ENCODE measurements at regions not wholly inside any gene's neighbourhood (a gene's known extent, or its start where the extent isn't known, plus 50 kb on each side); places are given as distances from the start of the nearest gene placed in this dataset.

DNA sequence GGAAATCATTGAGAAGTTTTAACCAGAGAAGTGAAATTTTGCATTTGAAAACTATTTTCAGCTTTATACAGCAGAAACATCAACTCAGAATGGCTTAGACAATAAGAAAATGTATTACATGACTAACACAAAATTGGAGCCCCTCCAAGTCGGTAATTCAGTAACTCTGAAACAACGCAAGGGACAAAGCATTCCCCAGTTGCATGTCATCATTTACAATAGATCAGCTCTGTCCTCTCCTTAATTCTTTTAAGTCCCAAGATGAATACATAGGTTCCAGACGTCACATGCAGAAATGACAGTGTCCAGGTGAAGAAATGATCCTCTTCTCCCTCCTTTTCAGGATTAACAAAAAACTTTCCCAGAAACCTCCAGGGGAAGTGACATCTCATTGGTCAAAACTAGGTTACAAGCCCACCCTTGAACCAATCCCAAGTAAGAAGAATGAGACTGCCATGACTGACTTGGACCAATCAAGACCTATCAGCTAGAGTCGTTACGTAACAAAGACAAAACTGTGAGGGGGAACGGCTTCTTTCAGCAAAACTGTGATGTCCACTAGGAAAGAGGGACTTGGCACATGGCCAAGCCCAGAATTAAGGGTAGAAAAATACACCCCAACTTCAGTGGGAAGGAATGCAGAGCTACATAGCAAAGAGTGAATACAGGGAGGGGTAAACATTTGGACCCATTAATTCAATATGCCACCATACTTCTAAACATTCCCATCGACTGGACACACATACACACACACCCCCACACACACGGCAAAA lies 114.3 kb upstream of the PRNP start:
- Histone ChIP-seq H3K36me3 (ENCODE audit: control insufficient read depth in 2 of 2, extremely low read depth in 1 of 2, insufficient read depth in 2 of 2, low read length in 2 of 2) (no peaks in the 10 kb centered on the region), H3K27ac (ENCODE audit: insufficient read depth, low read depth, low read length) (no peak overlapping the region), H3K9me1 (replicated peaks; ENCODE audit: control insufficient read depth, extremely low read depth, insufficient read depth, low read length) (no peaks in the 10 kb centered on the region), H3K9ac (replicated peaks; ENCODE audit: extremely low read depth, insufficient read depth, low read length) (no peak overlapping the region), H2AFZ (ENCODE audit: low read depth, low read length) (no peak overlapping the region), H3K4me3 (replicated peaks in 1 of 3; ENCODE audit: insufficient read depth in 1 of 3, low read depth in 1 of 3, low read length in 3 of 3) (no peak overlapping the region), H4K20me1 (replicated peaks; ENCODE audit: control insufficient read depth, extremely low read depth, insufficient read depth, low read length) (no peaks in the 10 kb centered on the region), H3K4me2 (ENCODE audit: insufficient read depth, low read length) (no peak overlapping the region), H3K27me3 (ENCODE audit: control insufficient read depth in 2 of 2, insufficient read depth in 2 of 2, low read length in 2 of 2) (peaks cover 6 to 14% of the 10 kb centered on the region in 2 experiments), H3K79me2 (ENCODE audit: control insufficient read depth, insufficient read depth, low read length) (no peaks in the 10 kb centered on the region), H3K9me3 (replicated peaks; ENCODE audit: control insufficient read depth, insufficient read depth, low read length) (no peaks in the 10 kb centered on the region), H3K4me1 (ENCODE audit: control insufficient read depth, extremely low read depth, insufficient read depth, low read length) (no peaks in the 10 kb centered on the region)
- no peak for FAIRE-seq
- ChIA-PET CTCF (no interaction called here), POLR2A (no interaction called here)
- TF ChIP-seq, protein P1, sequence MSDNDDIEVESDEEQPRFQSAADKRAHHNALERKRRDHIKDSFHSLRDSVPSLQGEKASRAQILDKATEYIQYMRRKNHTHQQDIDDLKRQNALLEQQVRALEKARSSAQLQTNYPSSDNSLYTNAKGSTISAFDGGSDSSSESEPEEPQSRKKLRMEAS (IDR thresholded peaks at IDR 0.05; ENCODE audit: insufficient read depth, insufficient read length) = no peak
- TF ChIP-seq GATA2 (IDR thresholded peaks at IDR 0.05; ENCODE audit: insufficient read depth, insufficient read length, low read depth, low read length) = no peak
- TF ChIP-seq MYC (IDR thresholded peaks at IDR 0.05; ENCODE audit: low read depth, low read length) = no peak
- intact Hi-C loops (cut with micrococcal nuclease) = no loop called here
- no TSS peak for BruUV-seq (replicated peaks)
- no peak for DNase-seq (ENCODE audit: low read depth, low spot score)
- dilution Hi-C loops (cut with MboI; ENCODE audit: extremely low pct_ligation_motif_present, low sequenced_read_pairs) = no loop called here

DNA sequence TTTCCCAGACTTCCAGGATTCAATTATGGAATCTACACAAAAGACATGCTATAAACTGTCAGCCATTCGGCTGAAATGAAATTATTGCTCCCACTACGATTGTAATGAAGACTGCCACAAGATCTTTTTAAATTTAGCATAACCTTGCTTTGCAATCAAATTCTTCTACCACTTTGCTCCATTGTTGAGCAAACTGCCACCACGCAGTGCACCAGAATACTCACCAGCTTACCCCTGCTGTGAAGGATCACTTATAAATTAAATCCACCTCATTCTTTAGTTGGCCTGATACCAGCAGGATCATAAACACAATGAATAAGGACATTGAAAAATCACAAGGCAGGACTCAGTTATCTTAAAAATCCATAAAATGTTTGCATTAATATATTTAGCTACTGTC lies 116.4 kb upstream of the PRNP start:
- intact Hi-C loops (cut with micrococcal nuclease) (no loop called here), dilution Hi-C loops (cut with MboI; ENCODE audit: extremely low pct_ligation_motif_present, low sequenced_read_pairs) (no loop called here)
- Histone ChIP-seq H4K20me1 (replicated peaks; ENCODE audit: control insufficient read depth, extremely low read depth, insufficient read depth, low read length) (no peaks in the 10 kb centered on the region), H3K9me3 (replicated peaks; ENCODE audit: control insufficient read depth, insufficient read depth, low read length) (no peaks in the 10 kb centered on the region), H3K9me1 (replicated peaks; ENCODE audit: control insufficient read depth, extremely low read depth, insufficient read depth, low read length) (no peaks in the 10 kb centered on the region), H3K27me3 (ENCODE audit: control insufficient read depth in 2 of 2, insufficient read depth in 2 of 2, low read length in 2 of 2) (peaks cover 4 to 6% of the 10 kb centered on the region in 2 experiments), H2AFZ (ENCODE audit: low read depth, low read length) (no peak overlapping the region), H3K4me2 (ENCODE audit: insufficient read depth, low read length) (no peak overlapping the region), H3K27ac (ENCODE audit: insufficient read depth, low read depth, low read length) (no peak overlapping the region), H3K4me3 (replicated peaks in 1 of 3; ENCODE audit: insufficient read depth in 1 of 3, low read depth in 1 of 3, low read length in 3 of 3) (no peak overlapping the region), H3K9ac (replicated peaks; ENCODE audit: extremely low read depth, insufficient read depth, low read length) (no peak overlapping the region), H3K4me1 (ENCODE audit: control insufficient read depth, extremely low read depth, insufficient read depth, low read length) (no peaks in the 10 kb centered on the region), H3K36me3 (ENCODE audit: control insufficient read depth in 2 of 2, extremely low read depth in 1 of 2, insufficient read depth in 2 of 2, low read length in 2 of 2) (no peaks in the 10 kb centered on the region), H3K79me2 (ENCODE audit: control insufficient read depth, insufficient read depth, low read length) (no peaks in the 10 kb centered on the region)
- DNase-seq (ENCODE audit: low read depth, low spot score) (no peak), FAIRE-seq (no peak)
- BruUV-seq (replicated peaks) = no TSS peak
- ChIA-PET POLR2A (no interaction called here), CTCF (interaction anchor here (0.7 to 1.0 kb wide), 2 partner anchors 14 to 35 kb away, joined by 3 to 5 read pairs; no protein-coding TSS in a partner anchor)
- TF ChIP-seq, protein P1 (IDR thresholded peaks at IDR 0.05; ENCODE audit: insufficient read depth, insufficient read length) = no peak
- TF ChIP-seq JUN (IDR thresholded peaks at IDR 0.05; ENCODE audit: borderline replicate concordance, insufficient read depth, insufficient read length, low read depth) (no peak), MYC (IDR thresholded peaks at IDR 0.05; ENCODE audit: low read depth, low read length) (no peak), EZH2 (IDR thresholded peaks at IDR 0.05; ENCODE audit: borderline replicate concordance, low read depth, low read length, severe bottlenecking) (no peak), POLR2AphosphoS5 (IDR thresholded peaks at IDR 0.05; ENCODE audit: insufficient read depth, low read depth, low read length) (no peak), GATA2 (IDR thresholded peaks at IDR 0.05; ENCODE audit: insufficient read depth, insufficient read length, low read depth, low read length) (no peak)
